Thyroid gland (tissue), 4 donors: ENCODE measurements at regions not wholly inside any gene's neighbourhood (a gene's known extent, or its start where the extent isn't known, plus 50 kb on each side); places are given as distances from the start of the nearest gene placed in this dataset.

Experiments used
- POLR2A ChIP-seq, 2 donors: fragments of 450-650 bp; IDR thresholded peaks; one replicate each; pipeline ENCODE4 v1.6.1; 2017; ENCODE audit warnings: antibody characterized with exemption in 2 of 2, mild to moderate bottlenecking in 2 of 2, moderate library complexity in 1 of 2
- TF ChIP-seq, protein P1 (sequence below), 6 experiments: fragments of 200-600 bp in 3 of 6; fragments of 450-650 bp in 3 of 6; sonication (generic) in 3 of 6; IDR thresholded peaks; one replicate each; pipeline ENCODE4 v1.5.1; 2016 to 2019; ENCODE audit warnings: antibody characterized with exemption in 6 of 6, mild to moderate bottlenecking in 2 of 6, inconsistent platforms in 1 of 6, moderate library complexity in 1 of 6

GRCh38 chr10:128326251-128326650 lies 200.0 kb upstream of the MKI67 start:
- TF ChIP-seq, protein P1, sequence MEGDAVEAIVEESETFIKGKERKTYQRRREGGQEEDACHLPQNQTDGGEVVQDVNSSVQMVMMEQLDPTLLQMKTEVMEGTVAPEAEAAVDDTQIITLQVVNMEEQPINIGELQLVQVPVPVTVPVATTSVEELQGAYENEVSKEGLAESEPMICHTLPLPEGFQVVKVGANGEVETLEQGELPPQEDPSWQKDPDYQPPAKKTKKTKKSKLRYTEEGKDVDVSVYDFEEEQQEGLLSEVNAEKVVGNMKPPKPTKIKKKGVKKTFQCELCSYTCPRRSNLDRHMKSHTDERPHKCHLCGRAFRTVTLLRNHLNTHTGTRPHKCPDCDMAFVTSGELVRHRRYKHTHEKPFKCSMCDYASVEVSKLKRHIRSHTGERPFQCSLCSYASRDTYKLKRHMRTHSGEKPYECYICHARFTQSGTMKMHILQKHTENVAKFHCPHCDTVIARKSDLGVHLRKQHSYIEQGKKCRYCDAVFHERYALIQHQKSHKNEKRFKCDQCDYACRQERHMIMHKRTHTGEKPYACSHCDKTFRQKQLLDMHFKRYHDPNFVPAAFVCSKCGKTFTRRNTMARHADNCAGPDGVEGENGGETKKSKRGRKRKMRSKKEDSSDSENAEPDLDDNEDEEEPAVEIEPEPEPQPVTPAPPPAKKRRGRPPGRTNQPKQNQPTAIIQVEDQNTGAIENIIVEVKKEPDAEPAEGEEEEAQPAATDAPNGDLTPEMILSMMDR (IDR thresholded peaks at IDR 0.05) = no peak
- TF ChIP-seq POLR2A (IDR thresholded peaks at IDR 0.05) = no peak
